ENCODE measurements at regions not wholly inside any gene's neighbourhood (a gene's known extent, or its start where the extent isn't known, plus 50 kb on each side); places are given as distances from the start of the nearest gene placed in this dataset.

GRCh38 chr1:82297139-82297896 lies 496.6 kb downstream of the ADGRL2 start:
- DNase-seq = no peak

GRCh38 chr1:82287556-82287955 lies 486.8 kb downstream of the ADGRL2 start:
- DNase-seq = no peak

- DNase-seq = no peak
Observed at GRCh38 chr1:82284213-82284612, 483.5 kb downstream of the ADGRL2 start.

- no peak for DNase-seq
Observed at GRCh38 chr1:82279241-82279640, 478.5 kb downstream of the ADGRL2 start.

GRCh38 chr1:82273816-82274215 lies 473.1 kb downstream of the ADGRL2 start:
- peak; percentile 15 for DNase-seq

GRCh38 chr1:82269431-82269830 lies 468.7 kb downstream of the ADGRL2 start:
- peak; percentile 74 for DNase-seq

GRCh38 chr1:82268826-82269225 lies 468.1 kb downstream of the ADGRL2 start:
- DNase-seq = no peak

GRCh38 chr1:82266351-82266750 lies 465.6 kb downstream of the ADGRL2 start:
- no peak for DNase-seq

- DNase-seq = no peak
Observed at GRCh38 chr1:82265436-82265835, 464.7 kb downstream of the ADGRL2 start.

- peak; percentile 24 for DNase-seq
Observed at GRCh38 chr1:82264802-82265201, 464.1 kb downstream of the ADGRL2 start.

GRCh38 chr1:82263396-82263795 lies 462.7 kb downstream of the ADGRL2 start:
- DNase-seq = no peak

- DNase-seq = no peak
Observed at GRCh38 chr1:82260666-82261065, 459.9 kb downstream of the ADGRL2 start.

- no peak for DNase-seq
Observed at GRCh38 chr1:82260051-82260450, 459.3 kb downstream of the ADGRL2 start.

- no peak for DNase-seq
Observed at GRCh38 chr1:82258887-82259286, 458.2 kb downstream of the ADGRL2 start.

GRCh38 chr1:82246050-82246449 lies 445.3 kb downstream of the ADGRL2 start:
- DNase-seq = no peak

GRCh38 chr1:82245345-82246014 lies 444.7 kb downstream of the ADGRL2 start:
- DNase-seq = no peak

GRCh38 chr1:82240571-82240970 lies 439.8 kb downstream of the ADGRL2 start:
- no peak for DNase-seq

GRCh38 chr1:82230667-82231066 lies 429.9 kb downstream of the ADGRL2 start:
- DNase-seq = no peak

GRCh38 chr1:82227306-82228095 lies 426.8 kb downstream of the ADGRL2 start:
- DNase-seq = peak; percentile 31

- no peak for DNase-seq
Observed at GRCh38 chr1:82226186-82226505, 425.4 kb downstream of the ADGRL2 start.

- peak; percentile 70 for DNase-seq
Observed at GRCh38 chr1:82225421-82226185, 424.9 kb downstream of the ADGRL2 start.

- DNase-seq = no peak
Observed at GRCh38 chr1:82223091-82223490, 422.4 kb downstream of the ADGRL2 start.

- no peak for DNase-seq
Observed at GRCh38 chr1:82221721-82222120, 421.0 kb downstream of the ADGRL2 start.

Measured in NCI-H226 (cell line).